ENCODE measurements at regions not wholly inside any gene's neighbourhood (a gene's known extent, or its start where the extent isn't known, plus 50 kb on each side); places are given as distances from the start of the nearest gene placed in this dataset.
"Not testable (repeated sequence)": the region's sequence is repeated elsewhere in the genome, so short reads cannot be mapped to it uniquely, and the experiment has no call there.

DNA sequence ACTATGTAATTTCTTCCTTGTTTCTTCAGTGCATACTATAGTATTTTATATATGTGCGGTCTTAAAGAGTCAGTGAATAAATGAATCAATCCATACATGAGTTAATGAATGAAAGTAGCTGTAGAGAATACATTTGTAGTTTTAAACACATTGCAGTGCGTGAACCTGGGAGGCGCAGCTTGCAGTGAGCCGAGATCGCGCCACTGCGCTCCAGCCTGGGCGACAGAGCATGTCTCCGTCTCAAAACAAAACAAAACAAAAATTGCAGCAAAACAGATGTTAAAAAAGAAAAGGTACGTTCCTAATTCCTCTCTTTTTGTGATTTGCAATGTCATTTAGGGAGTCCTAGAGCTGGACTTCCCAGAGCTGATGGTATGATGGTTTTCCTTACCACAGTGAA lies 1144.8 kb upstream of the FANCL start:
- no peak overlapping the region for H3K27ac Mint-ChIP-seq
- no peaks in the 10 kb centered on the region for H3K9me3 Mint-ChIP-seq (ENCODE audit: insufficient read depth)
- ChIA-PET CTCF (no interaction called here), POLR2A (no interaction called here)
- H3K27me3 Mint-ChIP-seq (ENCODE audit: low read depth): no peaks in the 10 kb centered on the region
- ATAC-seq (no peak), DNase-seq (no peak)
- H3K4me3 Mint-ChIP-seq: no peak overlapping the region
- H3K4me1 Mint-ChIP-seq (ENCODE audit: low read depth): no peaks in the 10 kb centered on the region
- H3K36me3 Mint-ChIP-seq (ENCODE audit: low read depth): no peaks in the 10 kb centered on the region

DNA sequence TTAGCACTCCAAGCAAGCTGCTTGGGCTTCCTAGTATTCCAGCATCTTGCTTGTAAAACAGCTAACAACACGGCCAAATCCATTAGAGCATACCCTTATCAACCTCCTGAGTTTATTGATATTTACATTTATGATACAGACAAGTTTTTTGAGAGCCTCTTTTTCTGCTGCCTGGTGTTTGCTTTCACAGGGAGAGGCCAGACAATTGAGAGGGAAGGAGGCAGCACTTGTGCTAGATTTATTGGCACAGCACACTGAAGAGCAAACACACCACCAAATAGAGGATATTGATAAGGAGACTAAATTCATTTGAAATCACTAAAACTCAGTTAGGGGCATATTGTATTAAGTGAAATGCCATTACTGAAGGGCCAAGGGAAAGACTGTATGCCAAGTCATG lies 1142.3 kb upstream of the FANCL start:
- ATAC-seq: no peak
- ChIA-PET CTCF (no interaction called here), POLR2A (no interaction called here)
- no peaks in the 10 kb centered on the region for H3K36me3 Mint-ChIP-seq (ENCODE audit: low read depth)
- H3K27me3 Mint-ChIP-seq (ENCODE audit: low read depth): no peaks in the 10 kb centered on the region
- H3K4me1 Mint-ChIP-seq (ENCODE audit: low read depth): no peaks in the 10 kb centered on the region
- no peak overlapping the region for H3K4me3 Mint-ChIP-seq
- no peak for DNase-seq
- H3K27ac Mint-ChIP-seq: no peak overlapping the region
- no peaks in the 10 kb centered on the region for H3K9me3 Mint-ChIP-seq (ENCODE audit: insufficient read depth)

DNA sequence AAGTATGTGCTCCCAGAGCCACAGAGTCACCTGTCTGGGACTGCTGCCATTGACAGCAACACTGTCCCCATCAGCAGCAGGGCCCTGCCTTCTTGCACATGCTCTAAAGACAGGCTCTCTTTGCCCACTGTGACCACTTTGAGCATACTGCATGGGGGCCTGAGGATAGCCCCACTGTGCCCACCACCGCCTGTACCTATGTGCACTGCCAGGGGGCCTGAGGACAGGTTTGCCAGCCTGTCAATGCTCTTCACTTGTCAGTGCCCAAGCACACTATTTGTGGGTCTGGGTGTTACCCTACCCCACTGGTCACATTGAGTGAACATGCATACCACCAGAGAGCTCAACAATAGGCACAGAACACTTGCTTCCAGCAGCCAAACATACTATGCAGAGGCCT lies 1137.0 kb upstream of the FANCL start:
- H3K36me3 Mint-ChIP-seq (ENCODE audit: low read depth): no peaks in the 10 kb centered on the region
- no peaks in the 10 kb centered on the region for H3K4me1 Mint-ChIP-seq (ENCODE audit: low read depth)
- no peak overlapping the region for H3K27ac Mint-ChIP-seq
- no peaks in the 10 kb centered on the region for H3K27me3 Mint-ChIP-seq (ENCODE audit: low read depth)
- ChIA-PET POLR2A (no interaction called here), CTCF (no interaction called here)
- no peaks in the 10 kb centered on the region for H3K9me3 Mint-ChIP-seq (ENCODE audit: insufficient read depth)
- DNase-seq: no peak
- no peak for ATAC-seq
- H3K4me3 Mint-ChIP-seq: no peak overlapping the region

DNA sequence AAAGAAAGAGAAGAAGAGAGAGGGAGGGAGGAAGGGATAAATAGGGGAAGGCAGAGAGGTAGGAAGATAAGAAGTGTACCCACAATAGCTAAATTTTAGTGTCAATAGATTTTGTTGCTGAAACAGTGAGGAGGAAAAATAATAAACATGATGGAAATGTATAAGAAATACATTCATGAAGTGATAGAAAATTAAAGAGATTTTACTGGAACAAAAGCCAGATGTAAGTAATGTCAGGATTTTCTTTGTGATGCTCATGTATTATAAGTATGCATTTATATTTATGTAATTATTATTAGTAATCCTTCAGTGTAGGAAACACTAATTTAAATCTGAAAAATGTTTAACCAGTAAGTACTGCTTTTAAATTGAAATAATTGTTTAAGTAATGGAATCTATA lies 1125.2 kb upstream of the FANCL start:
- Mint-ChIP-seq H3K4me1 (ENCODE audit: low read depth) (no peaks in the 10 kb centered on the region), H3K27ac (no peak overlapping the region), H3K4me3 (no peak overlapping the region), H3K27me3 (ENCODE audit: low read depth) (no peaks in the 10 kb centered on the region), H3K9me3 (ENCODE audit: insufficient read depth) (peaks cover 5% of the 10 kb centered on the region), H3K36me3 (ENCODE audit: low read depth) (no peaks in the 10 kb centered on the region)
- ChIA-PET POLR2A (no interaction called here), CTCF (no interaction called here)
- DNase-seq (no peak), ATAC-seq (no peak)

DNA sequence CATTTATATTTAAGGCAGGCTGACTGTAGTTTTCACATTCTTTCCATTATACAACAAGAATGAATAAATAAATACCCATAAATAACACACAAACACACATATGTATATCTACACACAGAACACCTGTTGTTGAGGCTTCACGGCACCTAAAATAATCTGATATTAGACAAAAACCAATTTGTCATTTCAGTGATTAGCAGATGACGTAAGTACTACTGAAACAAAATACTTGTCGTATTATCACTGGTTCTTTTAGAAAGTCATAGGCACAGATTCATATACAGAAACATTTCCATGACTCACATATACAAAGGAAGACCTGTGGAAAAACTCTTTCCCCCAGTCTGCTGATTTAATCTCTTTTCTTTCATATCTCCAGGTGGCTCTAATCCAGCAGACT lies 1113.4 kb upstream of the FANCL start:
- no peaks in the 10 kb centered on the region for H3K27me3 Mint-ChIP-seq (ENCODE audit: low read depth)
- H3K4me3 Mint-ChIP-seq: no peak overlapping the region
- ChIA-PET POLR2A (no interaction called here), CTCF (no interaction called here)
- no peak for ATAC-seq
- H3K9me3 Mint-ChIP-seq (ENCODE audit: insufficient read depth): no peaks in the 10 kb centered on the region
- no peaks in the 10 kb centered on the region for H3K36me3 Mint-ChIP-seq (ENCODE audit: low read depth)
- no peak for DNase-seq
- H3K4me1 Mint-ChIP-seq (ENCODE audit: low read depth): no peaks in the 10 kb centered on the region
- H3K27ac Mint-ChIP-seq: no peak overlapping the region

DNA sequence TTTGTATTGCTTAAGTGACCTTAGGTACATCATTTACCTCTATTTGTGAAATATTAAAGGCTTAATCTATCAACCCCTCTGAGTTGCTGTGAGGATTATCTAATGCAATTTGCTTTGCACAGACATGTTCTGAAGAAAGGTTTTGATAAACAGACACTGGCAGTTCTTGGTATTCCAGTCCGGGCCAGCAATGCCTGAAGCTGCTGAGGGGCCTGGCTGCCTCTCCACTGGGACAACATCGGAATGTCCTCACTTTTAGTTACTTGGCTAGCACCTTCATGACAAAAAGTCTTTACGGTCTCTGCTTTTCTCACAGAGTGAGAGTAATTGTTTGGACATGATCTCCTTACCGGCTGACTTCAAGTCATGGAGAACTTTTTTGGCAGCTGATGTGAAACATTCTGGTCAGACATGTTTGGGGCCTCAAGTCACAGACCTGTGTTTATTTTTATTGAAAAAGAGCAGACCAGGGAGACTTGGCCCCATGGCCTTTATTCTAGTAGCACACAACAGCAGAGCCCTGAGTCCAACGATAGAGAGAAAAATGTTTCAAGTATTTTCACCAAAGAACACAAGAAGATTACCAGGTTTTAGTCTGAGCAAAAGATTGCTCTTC lies 1112.3 kb upstream of the FANCL start:
- no peaks in the 10 kb centered on the region for H3K36me3 Mint-ChIP-seq (ENCODE audit: low read depth)
- no peak overlapping the region for H3K27ac Mint-ChIP-seq
- DNase-seq (no peak), ATAC-seq (no peak)
- ChIA-PET POLR2A (no interaction called here), CTCF (no interaction called here)
- H3K27me3 Mint-ChIP-seq (ENCODE audit: low read depth): no peaks in the 10 kb centered on the region
- H3K9me3 Mint-ChIP-seq (ENCODE audit: insufficient read depth): no peaks in the 10 kb centered on the region
- H3K4me1 Mint-ChIP-seq (ENCODE audit: low read depth): no peaks in the 10 kb centered on the region
- no peak overlapping the region for H3K4me3 Mint-ChIP-seq

DNA sequence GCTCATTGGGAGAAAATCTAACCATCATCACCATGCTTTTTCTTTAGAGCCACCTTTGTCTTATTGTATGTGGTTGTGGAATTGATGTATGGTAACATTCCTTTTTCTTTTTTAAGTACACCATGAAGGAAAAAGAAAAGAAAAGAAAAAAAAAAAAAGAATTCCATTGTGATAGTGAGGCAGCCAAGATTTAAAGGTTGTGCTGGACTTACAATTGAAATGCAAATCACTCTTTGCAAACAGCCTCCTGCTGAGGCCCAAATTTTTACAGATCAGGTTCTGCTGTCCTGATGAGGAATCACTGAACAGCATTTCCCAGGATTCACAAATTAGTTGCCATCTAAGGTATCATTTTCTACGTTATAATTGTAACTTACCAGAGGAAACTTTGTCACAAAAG lies 1101.0 kb upstream of the FANCL start:
- H3K4me3 Mint-ChIP-seq: no peak overlapping the region
- CTCF ChIA-PET: no interaction called here
- POLR2A ChIA-PET: no interaction called here
- H3K27ac Mint-ChIP-seq: no peak overlapping the region
- no peaks in the 10 kb centered on the region for H3K9me3 Mint-ChIP-seq (ENCODE audit: insufficient read depth)
- no peak for DNase-seq
- no peaks in the 10 kb centered on the region for H3K27me3 Mint-ChIP-seq (ENCODE audit: low read depth)
- H3K4me1 Mint-ChIP-seq (ENCODE audit: low read depth): no peaks in the 10 kb centered on the region
- no peaks in the 10 kb centered on the region for H3K36me3 Mint-ChIP-seq (ENCODE audit: low read depth)
- ATAC-seq: no peak

DNA sequence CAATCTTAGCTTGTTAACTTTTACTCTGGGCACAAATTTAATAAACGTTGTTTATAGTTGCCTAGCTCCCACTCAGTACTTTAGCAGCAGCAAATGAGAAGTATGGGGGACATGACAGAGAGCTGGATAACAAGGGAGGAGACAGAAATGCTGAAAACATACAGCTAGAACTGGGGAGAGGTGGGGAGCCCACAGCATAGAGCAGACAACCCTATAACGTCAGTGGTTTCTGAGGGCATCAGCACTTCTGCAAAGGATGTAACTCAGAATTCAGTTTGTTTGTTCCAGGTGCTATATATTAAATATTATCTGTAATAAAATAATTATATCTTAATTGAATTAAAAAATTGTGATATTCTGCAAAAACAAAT lies 1098.7 kb upstream of the FANCL start:
- no peaks in the 10 kb centered on the region for H3K4me1 Mint-ChIP-seq (ENCODE audit: low read depth)
- CTCF ChIA-PET: no interaction called here
- H3K4me3 Mint-ChIP-seq: no peak overlapping the region

DNA sequence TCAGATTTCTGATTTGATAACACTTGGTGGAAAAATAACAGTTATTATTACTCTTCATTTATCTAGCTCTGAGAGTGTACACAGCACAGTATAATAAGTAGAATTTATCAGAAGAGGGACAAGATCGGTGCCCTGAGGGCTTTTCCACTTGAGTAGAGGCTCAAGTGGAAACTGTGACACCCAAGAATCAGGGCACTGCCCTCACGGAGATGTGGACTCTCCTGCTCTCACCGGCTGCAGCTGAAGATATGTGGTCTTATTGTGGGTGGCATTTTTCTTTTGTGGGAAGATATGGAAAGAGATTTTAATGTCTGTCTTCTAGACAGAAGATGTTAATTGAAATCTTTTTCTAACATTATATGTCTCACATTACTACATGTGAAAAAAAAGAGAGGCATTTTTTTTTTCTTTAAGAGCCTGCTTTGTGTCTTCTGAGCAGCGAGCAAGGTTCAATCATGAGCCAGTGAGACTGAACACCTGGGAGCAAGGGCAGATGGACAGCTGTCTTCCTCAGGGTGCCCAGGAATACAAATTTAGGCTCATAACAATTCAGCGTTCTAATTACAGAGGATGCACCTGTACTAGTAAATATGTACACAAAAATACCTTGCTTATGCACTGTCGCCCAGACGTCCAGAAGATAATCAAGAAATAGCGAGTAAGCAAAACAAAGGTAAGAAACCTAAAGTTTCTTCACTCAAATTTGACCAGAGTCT lies 1098.2 kb upstream of the FANCL start:
- CTCF ChIA-PET: no interaction called here

More for the DNA sequence above, 1098.7 kb upstream of the FANCL start:
- ATAC-seq (no peak), DNase-seq (no peak)
- Mint-ChIP-seq H3K27me3 (ENCODE audit: low read depth) (no peaks in the 10 kb centered on the region), H3K27ac (no peak overlapping the region), H3K9me3 (ENCODE audit: insufficient read depth) (no peaks in the 10 kb centered on the region), H3K36me3 (ENCODE audit: low read depth) (no peaks in the 10 kb centered on the region)
- POLR2A ChIA-PET: no interaction called here

DNA sequence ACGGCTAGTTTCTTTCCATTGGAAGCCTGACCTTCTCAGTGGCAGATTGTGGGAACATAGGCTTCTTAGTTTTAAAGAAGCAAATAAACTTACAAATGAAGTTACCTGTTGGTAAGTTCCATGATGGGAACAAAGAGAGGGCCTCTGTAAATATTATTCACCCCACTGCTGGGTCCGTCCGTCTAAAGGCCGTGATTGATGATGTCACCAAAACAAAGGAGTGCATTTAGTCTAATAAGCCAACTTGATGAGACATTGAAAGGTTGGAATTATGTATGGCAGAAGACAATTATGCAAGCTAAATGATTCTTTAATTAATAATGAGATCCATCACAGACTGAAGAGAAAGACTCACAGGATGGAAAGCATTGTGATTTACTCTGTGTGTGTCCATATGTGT lies 1091.9 kb upstream of the FANCL start:
- ChIA-PET POLR2A (no interaction called here), CTCF (no interaction called here)
- no peaks in the 10 kb centered on the region for H3K36me3 Mint-ChIP-seq (ENCODE audit: low read depth)
- no peaks in the 10 kb centered on the region for H3K27me3 Mint-ChIP-seq (ENCODE audit: low read depth)
- ATAC-seq: no peak
- no peak overlapping the region for H3K27ac Mint-ChIP-seq
- no peak for DNase-seq
- peaks cover 3% of the 10 kb centered on the region for H3K9me3 Mint-ChIP-seq (ENCODE audit: insufficient read depth)
- H3K4me1 Mint-ChIP-seq (ENCODE audit: low read depth): no peaks in the 10 kb centered on the region
- no peak overlapping the region for H3K4me3 Mint-ChIP-seq

More for the DNA sequence above, 1098.2 kb upstream of the FANCL start:
- Mint-ChIP-seq H3K27me3 (ENCODE audit: low read depth) (no peaks in the 10 kb centered on the region), H3K27ac (no peak overlapping the region), H3K9me3 (ENCODE audit: insufficient read depth) (no peaks in the 10 kb centered on the region), H3K4me1 (ENCODE audit: low read depth) (no peaks in the 10 kb centered on the region), H3K36me3 (ENCODE audit: low read depth) (no peaks in the 10 kb centered on the region), H3K4me3 (no peak overlapping the region)
- POLR2A ChIA-PET: no interaction called here
- DNase-seq (no peak), ATAC-seq (no peak)

DNA sequence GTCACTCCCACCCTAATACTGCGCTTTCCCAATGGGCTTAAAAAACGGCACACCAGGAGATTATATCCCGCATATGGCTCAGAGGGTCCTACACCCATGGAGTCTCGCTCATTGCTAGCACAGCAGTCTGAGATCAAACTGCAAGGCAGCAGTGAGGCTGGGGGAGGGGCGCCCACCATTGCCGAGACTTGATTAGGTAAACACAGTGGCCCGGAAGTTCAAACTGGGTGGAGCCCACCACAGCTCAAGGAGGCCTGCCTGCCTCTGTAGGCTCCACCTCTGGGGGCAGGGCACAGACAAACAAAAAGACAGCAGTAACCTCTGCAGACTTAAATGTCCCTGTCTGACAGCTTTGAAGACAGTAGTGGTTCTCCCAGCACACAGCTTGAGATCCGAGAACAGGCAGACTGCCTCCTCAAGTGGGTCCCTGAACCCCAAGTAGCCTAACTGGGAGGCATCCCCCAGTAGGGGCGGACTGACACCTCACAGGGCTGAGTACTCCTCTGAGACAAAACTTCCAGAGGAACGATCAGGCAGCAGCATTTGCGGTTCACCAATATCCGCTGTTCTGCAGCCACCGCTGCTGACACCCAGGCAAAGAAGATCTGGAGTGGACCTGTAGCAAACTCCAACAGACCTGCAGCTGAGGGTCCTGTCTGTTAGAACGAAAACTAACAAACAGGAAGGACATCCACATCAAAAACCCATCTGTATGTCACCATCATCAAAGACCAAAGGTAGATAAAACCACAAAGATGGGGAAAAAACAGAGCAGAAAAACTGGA lies 1085.6 kb upstream of the FANCL start:
- H3K27ac Mint-ChIP-seq; CTCF ChIA-PET; POLR2A ChIA-PET; H3K9me3 Mint-ChIP-seq (ENCODE audit: insufficient read depth); H3K36me3 Mint-ChIP-seq (ENCODE audit: low read depth); ATAC-seq; H3K27me3 Mint-ChIP-seq (ENCODE audit: low read depth); DNase-seq; H3K4me1 Mint-ChIP-seq (ENCODE audit: low read depth); H3K4me3 Mint-ChIP-seq: not testable (repeated sequence)

DNA sequence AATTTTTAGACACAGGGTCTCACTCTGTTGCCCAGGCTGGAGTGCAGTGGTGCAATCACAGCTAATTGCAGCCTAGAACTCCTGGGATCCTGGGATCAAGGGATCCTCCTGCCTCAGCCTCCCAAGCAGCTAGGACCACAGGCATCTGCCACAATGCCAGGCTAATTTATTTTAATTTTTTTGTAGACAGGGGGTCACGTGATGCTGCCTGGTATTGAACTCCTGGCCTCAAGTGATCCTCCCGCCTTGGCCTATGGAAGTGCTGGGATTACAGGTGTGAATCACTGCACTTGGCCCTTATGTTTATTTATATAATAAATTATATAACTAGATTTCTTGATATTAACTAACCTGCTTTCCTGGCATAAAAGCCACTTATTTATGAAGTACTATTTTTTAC lies 1081.7 kb upstream of the FANCL start:
- DNase-seq: no peak
- H3K9me3 Mint-ChIP-seq (ENCODE audit: insufficient read depth): no peaks in the 10 kb centered on the region
- no peaks in the 10 kb centered on the region for H3K27me3 Mint-ChIP-seq (ENCODE audit: low read depth)
- H3K27ac Mint-ChIP-seq: no peak overlapping the region
- no peak overlapping the region for H3K4me3 Mint-ChIP-seq
- H3K36me3 Mint-ChIP-seq (ENCODE audit: low read depth): no peaks in the 10 kb centered on the region
- no peak for ATAC-seq
- POLR2A ChIA-PET: no interaction called here
- CTCF ChIA-PET: no interaction called here
- H3K4me1 Mint-ChIP-seq (ENCODE audit: low read depth): no peaks in the 10 kb centered on the region

Measured in activated CD8-positive, alpha-beta T cell treated with anti-CD3 and anti-CD28 coated beads, Interleukin-2, amount 10 ng/mL, durations not matched to agents 7 days and 5 days (primary cell).